ENCODE measurements at regions not wholly inside any gene's neighbourhood (a gene's known extent, or its start where the extent isn't known, plus 50 kb on each side); places are given as distances from the start of the nearest gene placed in this dataset.
"Not testable (repeated sequence)": the region's sequence is repeated elsewhere in the genome, so short reads cannot be mapped to it uniquely, and the experiment has no call there.

- no peak overlapping the region for H3K27ac ChIP-seq (ENCODE audit: low read depth, low read length)
- H3K27me3 ChIP-seq (ENCODE audit: control insufficient read depth, insufficient read depth, low read length) = no peaks in the 10 kb centered on the region
- H3K9ac ChIP-seq (ENCODE audit: low read length) = no peak overlapping the region
- H3K36me3 ChIP-seq (ENCODE audit: control insufficient read depth, insufficient read depth, low read length) = no peaks in the 10 kb centered on the region
- H3K4me3 ChIP-seq (ENCODE audit: low read length) = no peak overlapping the region
- no peaks in the 10 kb centered on the region for H3K4me1 ChIP-seq (ENCODE audit: control insufficient read depth, insufficient read depth, low read length)
Observed at GRCh38 chrX:96182366-96182765, 502.3 kb upstream of the DIAPH2 start.

GRCh38 chrX:96183391-96183790 lies 501.3 kb upstream of the DIAPH2 start:
- Histone ChIP-seq H3K27ac (ENCODE audit: low read depth, low read length) (no peak overlapping the region), H3K27me3 (ENCODE audit: control insufficient read depth, insufficient read depth, low read length) (no peaks in the 10 kb centered on the region), H3K36me3 (ENCODE audit: control insufficient read depth, insufficient read depth, low read length) (no peaks in the 10 kb centered on the region), H3K4me1 (ENCODE audit: control insufficient read depth, insufficient read depth, low read length) (no peaks in the 10 kb centered on the region), H3K4me3 (ENCODE audit: low read length) (no peak overlapping the region), H3K9ac (ENCODE audit: low read length) (no peak overlapping the region)

- Histone ChIP-seq H3K4me1 (ENCODE audit: control insufficient read depth, insufficient read depth, low read length) (no peaks in the 10 kb centered on the region), H3K4me3 (ENCODE audit: low read length) (no peak overlapping the region), H3K27me3 (ENCODE audit: control insufficient read depth, insufficient read depth, low read length) (no peaks in the 10 kb centered on the region), H3K27ac (ENCODE audit: low read depth, low read length) (no peak overlapping the region), H3K9ac (ENCODE audit: low read length) (no peak overlapping the region), H3K36me3 (ENCODE audit: control insufficient read depth, insufficient read depth, low read length) (no peaks in the 10 kb centered on the region)
Observed at GRCh38 chrX:96183843-96184242, 500.8 kb upstream of the DIAPH2 start.

GRCh38 chrX:96204928-96205327 lies 479.7 kb upstream of the DIAPH2 start:
- no peaks in the 10 kb centered on the region for H3K27me3 ChIP-seq (ENCODE audit: control insufficient read depth, insufficient read depth, low read length)
- H3K27ac ChIP-seq (ENCODE audit: low read depth, low read length) = no peak overlapping the region
- no peaks in the 10 kb centered on the region for H3K4me1 ChIP-seq (ENCODE audit: control insufficient read depth, insufficient read depth, low read length)

GRCh38 chrX:96211953-96212352 lies 472.7 kb upstream of the DIAPH2 start:
- H3K27ac ChIP-seq (ENCODE audit: low read depth, low read length) = no peak overlapping the region
- no peak overlapping the region for H3K4me3 ChIP-seq (ENCODE audit: low read length)
- H3K27me3 ChIP-seq (ENCODE audit: control insufficient read depth, insufficient read depth, low read length) = no peaks in the 10 kb centered on the region
- H3K4me1 ChIP-seq (ENCODE audit: control insufficient read depth, insufficient read depth, low read length) = no peaks in the 10 kb centered on the region
- H3K9ac ChIP-seq (ENCODE audit: low read length) = no peak overlapping the region
- no peaks in the 10 kb centered on the region for H3K36me3 ChIP-seq (ENCODE audit: control insufficient read depth, insufficient read depth, low read length)

More at GRCh38 chrX:96204928-96205327, 479.7 kb upstream of the DIAPH2 start:
- H3K9ac ChIP-seq (ENCODE audit: low read length) = no peak overlapping the region
- H3K4me3 ChIP-seq (ENCODE audit: low read length) = no peak overlapping the region
- no peaks in the 10 kb centered on the region for H3K36me3 ChIP-seq (ENCODE audit: control insufficient read depth, insufficient read depth, low read length)

- not testable (repeated sequence) for H3K27ac ChIP-seq (ENCODE audit: low read depth, low read length); H3K4me3 ChIP-seq (ENCODE audit: low read length); H3K9ac ChIP-seq (ENCODE audit: low read length); H3K4me1 ChIP-seq (ENCODE audit: control insufficient read depth, insufficient read depth, low read length); H3K36me3 ChIP-seq (ENCODE audit: control insufficient read depth, insufficient read depth, low read length); H3K27me3 ChIP-seq (ENCODE audit: control insufficient read depth, insufficient read depth, low read length)
Observed at GRCh38 chrX:96214681-96215080, 470.0 kb upstream of the DIAPH2 start.

GRCh38 chrX:96224279-96224678 lies 460.4 kb upstream of the DIAPH2 start:
- Histone ChIP-seq H3K36me3 (ENCODE audit: control insufficient read depth, insufficient read depth, low read length) (no peaks in the 10 kb centered on the region), H3K4me3 (ENCODE audit: low read length) (no peak overlapping the region), H3K4me1 (ENCODE audit: control insufficient read depth, insufficient read depth, low read length) (no peaks in the 10 kb centered on the region), H3K27me3 (ENCODE audit: control insufficient read depth, insufficient read depth, low read length) (no peaks in the 10 kb centered on the region), H3K9ac (ENCODE audit: low read length) (no peak overlapping the region), H3K27ac (ENCODE audit: low read depth, low read length) (no peak overlapping the region)

- H3K27me3 ChIP-seq (ENCODE audit: control insufficient read depth, insufficient read depth, low read length) = no peaks in the 10 kb centered on the region
Observed at GRCh38 chrX:96244955-96245354, 439.7 kb upstream of the DIAPH2 start.

GRCh38 chrX:96246436-96246835 lies 438.2 kb upstream of the DIAPH2 start:
- no peaks in the 10 kb centered on the region for H3K27me3 ChIP-seq (ENCODE audit: control insufficient read depth, insufficient read depth, low read length)

More at GRCh38 chrX:96244955-96245354, 439.7 kb upstream of the DIAPH2 start:
- Histone ChIP-seq H3K9ac (ENCODE audit: low read length) (no peak overlapping the region), H3K4me1 (ENCODE audit: control insufficient read depth, insufficient read depth, low read length) (no peaks in the 10 kb centered on the region), H3K27ac (ENCODE audit: low read depth, low read length) (peak overlapping the region; percentile 19), H3K4me3 (ENCODE audit: low read length) (no peak overlapping the region), H3K36me3 (ENCODE audit: control insufficient read depth, insufficient read depth, low read length) (no peaks in the 10 kb centered on the region)

More at GRCh38 chrX:96246436-96246835, 438.2 kb upstream of the DIAPH2 start:
- H3K36me3 ChIP-seq (ENCODE audit: control insufficient read depth, insufficient read depth, low read length) = no peaks in the 10 kb centered on the region
- H3K9ac ChIP-seq (ENCODE audit: low read length) = no peak overlapping the region
- H3K4me1 ChIP-seq (ENCODE audit: control insufficient read depth, insufficient read depth, low read length) = no peaks in the 10 kb centered on the region
- no peak overlapping the region for H3K27ac ChIP-seq (ENCODE audit: low read depth, low read length)
- H3K4me3 ChIP-seq (ENCODE audit: low read length) = no peak overlapping the region

Data from rectal smooth muscle tissue (tissue), 1 donor.